GM06990 (cell line): ENCODE measurements at regions not wholly inside any gene's neighbourhood (a gene's known extent, or its start where the extent isn't known, plus 50 kb on each side); places are given as distances from the start of the nearest gene placed in this dataset.
"Not testable (repeated sequence)": the region's sequence is repeated elsewhere in the genome, so short reads cannot be mapped to it uniquely, and the experiment has no call there.

ENCODE experiments used
- DNase-seq: peaks from one replicate; pipeline ENCODE4 v3.0.0-alpha.2; 2011; ENCODE audit not compliant: insufficient read length; ENCODE audit errors: extremely low read depth
- H3K27me3 ChIP-seq: replicated peaks from 2 replicates; pipeline ENCODE4 v1.6.0; 2011; ENCODE audit warnings: low read length; ENCODE audit not compliant: control insufficient read depth, insufficient read depth
- H3K36me3 ChIP-seq: 2 replicates; pipeline ENCODE4 v1.5.1; 2011; ENCODE audit warnings: low read length; ENCODE audit not compliant: control insufficient read depth, insufficient read depth
- H3K4me3 ChIP-seq: replicated peaks from 2 replicates; pipeline ENCODE4 v1.5.1; 2011; ENCODE audit warnings: low read depth, mild to moderate bottlenecking, control low read depth, low read length
- CTCF ChIP-seq: IDR thresholded peaks from 2 replicates; pipeline ENCODE4 v1.5.1; 2011; ENCODE audit warnings: low read length, control low read depth, mild to moderate bottlenecking, inconsistent platforms; ENCODE audit not compliant: insufficient read depth, poor library complexity, severe bottlenecking

- H3K36me3 ChIP-seq = no peaks in the 10 kb centered on the region
- no peak for TF ChIP-seq CTCF
- H3K27me3 ChIP-seq = no peaks in the 10 kb centered on the region
- no peak overlapping the region for H3K4me3 ChIP-seq
- DNase-seq = no peak
These were observed 370.1 kb downstream of the IPMK start for GRCh38 chr10:57897611-57898010.

DNA sequence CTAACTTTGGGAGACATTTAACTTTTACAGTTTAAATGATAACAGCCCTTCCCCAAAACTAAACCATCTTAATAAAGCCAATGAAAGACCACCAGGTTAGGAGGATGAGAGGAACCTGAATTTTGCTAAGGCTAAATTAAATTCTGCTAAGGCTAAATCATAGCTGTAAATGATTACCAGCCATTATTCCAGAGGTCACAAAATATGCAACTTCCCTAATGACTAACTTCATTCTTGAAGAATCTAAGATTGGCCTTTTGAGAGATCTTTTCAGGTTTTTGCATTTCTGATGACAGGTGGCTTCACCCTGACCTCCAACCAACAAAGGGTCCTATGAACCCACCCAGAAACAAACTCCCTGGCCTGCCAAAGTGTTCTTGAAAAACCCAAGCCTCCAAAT, 373.3 kb downstream of the IPMK start:
- no peak for DNase-seq
- no peaks in the 10 kb centered on the region for H3K36me3 ChIP-seq
- no peak overlapping the region for H3K4me3 ChIP-seq
- H3K27me3 ChIP-seq = no peaks in the 10 kb centered on the region
- TF ChIP-seq CTCF = no peak

DNA sequence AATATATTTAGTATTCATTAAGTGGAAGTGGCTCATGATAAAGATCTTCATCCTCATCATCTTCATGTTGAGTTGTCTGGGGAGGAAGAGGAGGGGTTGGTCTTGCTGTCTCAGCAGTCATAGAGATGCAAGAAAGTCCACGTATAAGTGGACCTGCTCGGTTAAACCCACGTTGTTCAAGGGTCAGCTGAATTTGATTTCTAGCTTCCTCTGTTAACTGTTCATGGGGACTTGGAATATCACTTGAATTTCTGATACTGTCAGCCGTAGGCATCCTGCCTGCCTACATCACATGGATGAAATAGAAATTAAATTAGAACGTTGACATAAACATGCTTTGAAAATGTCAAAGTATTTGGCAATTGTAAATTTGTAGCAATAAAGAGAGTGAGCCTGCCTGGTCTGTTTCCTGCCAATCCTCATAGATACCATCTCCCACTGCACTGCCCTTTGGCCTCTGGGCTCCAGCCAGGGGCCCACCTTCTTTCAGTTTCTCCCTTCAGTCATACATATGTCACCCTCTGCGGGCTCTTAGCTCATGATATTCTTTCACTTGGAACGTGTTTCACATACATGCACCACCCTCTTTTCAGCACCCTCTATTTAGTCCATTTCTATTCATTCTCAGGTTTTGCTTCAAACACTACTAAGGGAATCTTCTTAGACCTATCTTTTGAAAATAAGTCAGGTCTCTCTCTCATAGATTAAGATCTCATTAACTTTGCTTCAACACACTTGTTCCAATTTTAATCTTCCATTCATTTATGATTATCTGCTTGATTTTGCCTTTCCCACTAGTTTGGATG, 376.3 kb downstream of the IPMK start:
- H3K27me3 ChIP-seq = no peaks in the 10 kb centered on the region

DNA sequence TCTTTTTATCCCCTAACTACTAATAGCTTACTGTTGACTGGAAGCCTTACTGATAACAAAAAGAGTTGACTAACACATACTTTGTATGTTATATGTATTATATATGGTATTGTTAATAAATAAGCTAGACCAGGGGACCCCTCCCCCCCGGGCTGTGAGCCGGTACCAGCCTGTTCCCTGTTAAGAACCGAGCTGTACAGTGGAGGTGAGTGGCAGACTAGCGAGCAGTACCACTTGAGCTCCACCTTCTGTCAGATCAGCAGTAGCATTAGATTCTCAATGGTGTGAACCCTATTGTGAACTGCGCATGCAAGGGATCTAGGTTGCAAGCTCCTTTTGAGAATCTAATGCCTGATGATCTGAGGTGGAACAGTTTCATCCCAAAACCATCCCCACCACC, 377.0 kb downstream of the IPMK start:
- H3K36me3 ChIP-seq = no peaks in the 10 kb centered on the region
- H3K27me3 ChIP-seq = no peaks in the 10 kb centered on the region
- no peak for DNase-seq
- no peak overlapping the region for H3K4me3 ChIP-seq
- no peak for TF ChIP-seq CTCF

More for the DNA sequence above, 376.3 kb downstream of the IPMK start:
- DNase-seq = no peak
- Histone ChIP-seq H3K4me3 (no peak overlapping the region), H3K36me3 (no peaks in the 10 kb centered on the region)
- no peak for TF ChIP-seq CTCF

- not testable (repeated sequence) for H3K4me3 ChIP-seq, H3K27me3 ChIP-seq, DNase-seq, H3K36me3 ChIP-seq
These were observed 382.1 kb downstream of the IPMK start for GRCh38 chr10:57885618-57885968.

GRCh38 chr10:57884965-57885617, 382.6 kb downstream of the IPMK start:
- TF ChIP-seq CTCF = no peak
- H3K36me3 ChIP-seq = no peaks in the 10 kb centered on the region
- no peak for DNase-seq
- no peaks in the 10 kb centered on the region for H3K27me3 ChIP-seq
- no peak overlapping the region for H3K4me3 ChIP-seq
